RPMI7951 (cell line): ENCODE measurements at regions not wholly inside any gene's neighbourhood (a gene's known extent, or its start where the extent isn't known, plus 50 kb on each side); places are given as distances from the start of the nearest gene placed in this dataset.
"Not testable (repeated sequence)": the region's sequence is repeated elsewhere in the genome, so short reads cannot be mapped to it uniquely, and the experiment has no call there.

Experiments
- DNase-seq: peaks from one replicate; pipeline ENCODE4 v3.0.0-alpha.2; 2012; ENCODE audit warnings: low read depth

- DNase-seq: no peak
These were observed 137.3 kb upstream of the TGFBR2 start for GRCh38 chr3:30469133-30469532.

- no peak for DNase-seq
These were observed 135.9 kb upstream of the TGFBR2 start for GRCh38 chr3:30470496-30470895.

GRCh38 chr3:30471066-30471465, 135.3 kb upstream of the TGFBR2 start:
- peak; percentile 75 for DNase-seq

- no peak for DNase-seq
These were observed 134.5 kb upstream of the TGFBR2 start for GRCh38 chr3:30471796-30472489.

GRCh38 chr3:30473374-30474051, 132.9 kb upstream of the TGFBR2 start:
- no peak for DNase-seq

- DNase-seq: no peak
These were observed 132.0 kb upstream of the TGFBR2 start for GRCh38 chr3:30474371-30474770.

- no peak for DNase-seq
These were observed 131.2 kb upstream of the TGFBR2 start for GRCh38 chr3:30475038-30475808.

GRCh38 chr3:30475809-30476178, 130.6 kb upstream of the TGFBR2 start:
- DNase-seq: no peak

- peak; percentile 40 for DNase-seq
These were observed 129.9 kb upstream of the TGFBR2 start for GRCh38 chr3:30476368-30477084.

- DNase-seq: no peak
These were observed 129.1 kb upstream of the TGFBR2 start for GRCh38 chr3:30477149-30477921.

GRCh38 chr3:30479737-30480136, 126.7 kb upstream of the TGFBR2 start:
- DNase-seq: not testable (repeated sequence)

- DNase-seq: not testable (repeated sequence)
These were observed 126.2 kb upstream of the TGFBR2 start for GRCh38 chr3:30480156-30480555.

- no peak for DNase-seq
These were observed 125.8 kb upstream of the TGFBR2 start for GRCh38 chr3:30480587-30480986.

- DNase-seq: no peak
These were observed 125.2 kb upstream of the TGFBR2 start for GRCh38 chr3:30481241-30481640.

GRCh38 chr3:30484229-30484628, 122.2 kb upstream of the TGFBR2 start:
- DNase-seq: peak; percentile 66

GRCh38 chr3:30486368-30486767, 120.0 kb upstream of the TGFBR2 start:
- DNase-seq: no peak

- no peak for DNase-seq
These were observed 118.2 kb upstream of the TGFBR2 start for GRCh38 chr3:30488070-30488756.

GRCh38 chr3:30492322-30493192, 113.8 kb upstream of the TGFBR2 start:
- peak; percentile 47 for DNase-seq

GRCh38 chr3:30493911-30494311, 112.5 kb upstream of the TGFBR2 start:
- peak; percentile 61 for DNase-seq
